OCI-LY7 (cell line): ENCODE measurements at regions not wholly inside any gene's neighbourhood (a gene's known extent, or its start where the extent isn't known, plus 50 kb on each side); places are given as distances from the start of the nearest gene placed in this dataset.
"Not testable (repeated sequence)": the region's sequence is repeated elsewhere in the genome, so short reads cannot be mapped to it uniquely, and the experiment has no call there.

Source experiments
- BruUV-seq: library from RNA; stranded (reverse); fragments of 400-500 nt; replicated peaks from 2 replicates; lab custom pipeline; 2021; lab: Mats Ljungman, UMichigan
- CTCF ChIA-PET: fragments of 300-600 bp; sonication (Branson Sonifier 250); formaldehyde crosslinking; loops from one replicate; lab custom pipeline; 2022; ENCODE audit warnings: antibody characterized with exemption; ENCODE audit not compliant: unreplicated experiment; lab: Charles Lee
- POLR2A ChIA-PET: fragments of 300-600 bp; sonication (Branson Sonifier 250); formaldehyde crosslinking; loops from one replicate; lab custom pipeline; 2022; ENCODE audit warnings: antibody characterized with exemption; lab: Charles Lee
- DNase-seq: peaks from one replicate; pipeline ENCODE4 v3.0.0-alpha.2; 2015; ENCODE audit warnings: low spot score
- H2AFZ ChIP-seq: fragments of 200-600 bp; sonication (generic), shearing (Covaris generic); 2 replicates; pipeline ENCODE4 v1.6.1; 2014; ENCODE audit warnings: mild to moderate bottlenecking, antibody characterized with exemption, low read length, moderate library complexity
- H3K27ac ChIP-seq: fragments of 200-600 bp; sonication (generic); 2 replicates; pipeline ENCODE4 v1.5.1; 2014; ENCODE audit warnings: mixed run types, low read depth, mild to moderate bottlenecking, moderate library complexity, low read length, inconsistent platforms; ENCODE audit not compliant: poor library complexity, severe bottlenecking
- H3K36me3 ChIP-seq: fragments of 200-600 bp; sonication (generic); 2 replicates; pipeline ENCODE4 v1.6.1; 2014; ENCODE audit warnings: mild to moderate bottlenecking, antibody characterized with exemption, low read length, moderate library complexity, mixed read lengths; ENCODE audit not compliant: insufficient read depth
- H3K4me1 ChIP-seq: fragments of 200-600 bp; sonication (generic); 2 replicates; pipeline ENCODE4 v1.5.1; 2014; ENCODE audit warnings: mild to moderate bottlenecking, low read length; ENCODE audit not compliant: insufficient read depth, poor library complexity, severe bottlenecking
- H3K4me2 ChIP-seq: fragments of 200-600 bp; sonication (generic); 2 replicates; pipeline ENCODE4 v1.6.1; 2014; ENCODE audit warnings: mild to moderate bottlenecking, low read length
- H3K4me3 ChIP-seq: fragments of 200-600 bp; sonication (generic); 2 replicates; pipeline ENCODE4 v1.5.1; 2014; ENCODE audit warnings: mild to moderate bottlenecking, low read depth, low read length; ENCODE audit not compliant: poor library complexity, severe bottlenecking
- H3K79me2 ChIP-seq: fragments of 200-600 bp; sonication (generic); 2 replicates; pipeline ENCODE4 v1.6.1; 2016; ENCODE audit warnings: low read depth, mild to moderate bottlenecking, low read length, moderate library complexity, mixed read lengths; ENCODE audit not compliant: insufficient read depth
- H3K9me2 ChIP-seq: fragments of 200-600 bp; sonication (generic); 2 replicates; pipeline ENCODE4 v1.6.1; 2016; ENCODE audit warnings: mild to moderate bottlenecking, low read length, mixed read lengths; ENCODE audit not compliant: insufficient read depth
- H3K9me3 ChIP-seq: fragments of 200-600 bp; sonication (generic); 2 replicates; pipeline ENCODE4 v1.6.1; 2014; ENCODE audit warnings: mild to moderate bottlenecking, mixed run types, low read length, mixed read lengths
- H4K20me1 ChIP-seq: fragments of 200-600 bp; sonication (generic); 2 replicates; pipeline ENCODE4 v1.6.1; 2014; ENCODE audit warnings: mild to moderate bottlenecking, antibody characterized with exemption, low read length, moderate library complexity, mixed read lengths; ENCODE audit not compliant: insufficient read depth
- intact Hi-C: fragments of 100-400 bp; cut with micrococcal nuclease; formaldehyde crosslinking; loops from one replicate; pipeline ENCODE4 v1.10.0; 2022; ENCODE audit not compliant: unreplicated experiment

DNA sequence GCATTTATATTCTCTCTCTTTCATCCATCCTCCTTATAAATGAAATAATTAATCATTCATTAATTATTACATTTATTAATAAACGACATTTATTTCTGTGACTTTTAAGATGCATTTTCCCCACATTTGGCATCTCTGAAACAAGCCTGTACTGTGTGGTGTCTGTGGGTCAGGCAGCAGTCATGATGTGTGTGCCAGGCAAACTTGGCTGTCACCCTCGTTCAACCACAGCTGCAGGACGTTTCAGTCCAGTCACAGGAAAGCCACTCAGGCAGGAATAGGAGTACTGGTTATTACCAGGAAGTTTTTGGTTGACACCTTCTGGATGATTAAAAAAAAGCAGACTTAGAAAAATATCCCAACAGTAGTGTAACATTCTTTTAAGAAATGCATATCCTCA lies 175.6 kb upstream of the LRRC61 start:
- CTCF ChIA-PET, H3K4me2 ChIP-seq, H3K27ac ChIP-seq, H3K9me3 ChIP-seq, H3K36me3 ChIP-seq, BruUV-seq, H4K20me1 ChIP-seq, DNase-seq, H3K4me1 ChIP-seq, intact Hi-C loops, H3K4me3 ChIP-seq, H2AFZ ChIP-seq, H3K9me2 ChIP-seq, H3K79me2 ChIP-seq, POLR2A ChIA-PET: not testable (repeated sequence)

DNA sequence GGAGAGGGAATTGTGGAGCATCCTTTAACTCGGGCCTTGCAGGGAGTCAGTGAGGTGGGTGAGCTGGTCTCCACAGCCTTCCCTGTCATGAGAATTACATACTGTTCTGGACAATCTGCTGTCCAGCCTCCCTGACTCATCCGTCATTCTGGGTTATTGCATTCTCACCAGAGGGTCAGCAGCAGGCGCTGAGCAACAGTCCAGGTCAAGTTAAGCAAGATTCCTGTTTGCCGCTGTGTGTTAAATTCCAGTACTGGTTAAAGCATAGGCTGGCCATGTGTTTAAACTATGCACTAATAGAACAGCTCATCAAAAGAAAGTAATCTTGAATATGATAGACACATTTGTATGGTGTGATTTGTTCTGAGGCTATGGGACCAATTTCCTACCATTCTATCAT lies 167.1 kb upstream of the LRRC61 start:
- BruUV-seq, H3K27ac ChIP-seq, H3K4me1 ChIP-seq, H3K9me2 ChIP-seq, CTCF ChIA-PET, DNase-seq, H3K79me2 ChIP-seq, POLR2A ChIA-PET, H3K4me2 ChIP-seq, H2AFZ ChIP-seq, H4K20me1 ChIP-seq, intact Hi-C loops, H3K9me3 ChIP-seq, H3K4me3 ChIP-seq, H3K36me3 ChIP-seq: not testable (repeated sequence)

DNA sequence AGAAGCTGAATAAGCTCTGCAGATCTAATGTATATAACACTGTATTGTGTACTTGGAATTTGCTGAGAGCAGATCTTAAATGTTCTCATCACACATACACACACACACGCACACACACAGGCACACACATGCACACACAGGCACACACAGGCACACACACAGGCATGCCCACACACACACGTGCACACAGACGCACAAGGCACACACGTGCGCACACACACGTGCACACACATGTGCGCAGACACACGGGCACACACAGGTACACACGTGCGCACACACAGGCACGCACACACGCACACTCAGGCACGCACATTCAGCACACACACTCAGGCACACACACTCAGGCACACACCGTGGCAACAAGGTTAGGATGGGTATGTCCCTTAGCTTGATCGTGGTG lies 164.5 kb upstream of the LRRC61 start:
- H3K4me2 ChIP-seq, H3K4me3 ChIP-seq, H3K9me3 ChIP-seq, DNase-seq, H3K9me2 ChIP-seq, H3K79me2 ChIP-seq, intact Hi-C loops, BruUV-seq, CTCF ChIA-PET, H2AFZ ChIP-seq, H3K36me3 ChIP-seq, POLR2A ChIA-PET, H3K4me1 ChIP-seq, H3K27ac ChIP-seq, H4K20me1 ChIP-seq: not testable (repeated sequence)

DNA sequence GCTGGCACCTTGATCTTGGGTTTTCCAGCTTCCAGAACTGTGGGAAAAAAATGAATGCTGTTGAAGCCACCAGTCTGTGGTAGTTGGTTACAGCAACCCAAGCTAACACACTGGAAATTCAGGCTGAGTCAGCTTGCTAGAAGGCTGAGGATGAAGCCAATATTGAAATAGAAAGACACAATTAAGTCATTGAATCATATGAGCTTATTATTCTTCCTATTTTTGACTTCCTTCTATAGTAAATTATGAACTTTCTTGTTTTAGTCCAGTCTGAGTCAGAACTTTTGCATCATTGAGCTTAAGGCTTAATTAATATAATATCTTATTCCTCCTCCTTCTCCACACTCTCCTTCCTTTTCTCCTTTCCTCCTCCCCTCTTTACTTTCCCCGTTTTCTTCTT lies 153.6 kb upstream of the LRRC61 start:
- H4K20me1 ChIP-seq, H3K4me3 ChIP-seq, CTCF ChIA-PET, H2AFZ ChIP-seq, H3K27ac ChIP-seq, H3K4me2 ChIP-seq, POLR2A ChIA-PET, H3K36me3 ChIP-seq, BruUV-seq, H3K4me1 ChIP-seq, H3K9me3 ChIP-seq, H3K9me2 ChIP-seq, H3K79me2 ChIP-seq, DNase-seq, intact Hi-C loops: not testable (repeated sequence)

DNA sequence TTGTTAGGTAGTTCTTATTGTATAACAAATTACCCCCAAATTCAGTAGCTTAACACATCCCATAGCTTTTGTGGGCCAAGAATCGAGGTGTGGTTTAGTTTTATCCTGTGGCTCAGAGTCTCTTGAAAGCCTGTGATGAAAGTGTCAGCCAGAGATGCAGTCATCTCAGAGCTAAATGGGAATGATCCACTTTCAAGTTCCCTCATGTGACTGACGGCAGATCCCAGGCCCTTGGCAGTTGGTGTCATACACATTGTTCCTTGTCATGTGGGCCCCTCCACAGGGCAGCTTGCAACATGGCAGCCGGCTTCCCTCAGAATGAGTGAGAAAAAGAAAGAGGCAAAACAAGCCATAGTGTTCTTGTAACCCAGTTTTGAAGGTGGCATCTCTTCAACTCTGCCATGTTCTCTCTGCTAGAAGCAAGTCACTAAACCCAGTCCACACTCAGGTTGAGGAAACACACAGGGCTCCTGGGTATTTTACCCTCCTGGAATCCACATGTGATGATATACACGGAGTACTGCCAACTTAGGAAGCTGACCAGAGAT lies 153.1 kb upstream of the LRRC61 start:
- H4K20me1 ChIP-seq, intact Hi-C loops, H3K27ac ChIP-seq, H3K36me3 ChIP-seq, H3K4me1 ChIP-seq, H3K4me3 ChIP-seq, H3K9me3 ChIP-seq, H3K9me2 ChIP-seq, H2AFZ ChIP-seq, H3K4me2 ChIP-seq, BruUV-seq, DNase-seq, H3K79me2 ChIP-seq, CTCF ChIA-PET, POLR2A ChIA-PET: not testable (repeated sequence)

DNA sequence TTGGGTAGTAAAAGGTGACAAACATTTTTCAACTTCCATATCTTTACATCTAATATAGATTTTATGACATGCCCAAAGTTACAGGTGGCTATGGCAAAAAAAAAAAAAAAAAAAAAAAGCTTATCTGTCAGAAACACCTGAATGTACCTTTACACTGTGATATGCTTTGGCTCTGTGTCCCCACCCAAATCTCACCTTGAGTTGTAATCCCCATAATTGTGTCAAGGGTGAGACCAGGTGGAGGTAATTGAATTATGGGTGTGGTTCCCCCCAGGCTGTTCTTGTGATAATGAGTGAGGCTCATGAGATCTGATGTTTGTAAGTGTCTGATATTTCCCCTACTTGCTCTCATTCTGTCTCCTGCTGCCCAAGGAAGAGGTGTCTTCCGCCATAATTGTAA lies 139.6 kb upstream of the LRRC61 start:
- intact Hi-C loops, POLR2A ChIA-PET, H3K9me3 ChIP-seq, H3K4me1 ChIP-seq, H3K27ac ChIP-seq, H3K4me3 ChIP-seq, H2AFZ ChIP-seq, H3K9me2 ChIP-seq, H3K79me2 ChIP-seq, DNase-seq, H4K20me1 ChIP-seq, H3K4me2 ChIP-seq, H3K36me3 ChIP-seq, BruUV-seq, CTCF ChIA-PET: not testable (repeated sequence)

DNA sequence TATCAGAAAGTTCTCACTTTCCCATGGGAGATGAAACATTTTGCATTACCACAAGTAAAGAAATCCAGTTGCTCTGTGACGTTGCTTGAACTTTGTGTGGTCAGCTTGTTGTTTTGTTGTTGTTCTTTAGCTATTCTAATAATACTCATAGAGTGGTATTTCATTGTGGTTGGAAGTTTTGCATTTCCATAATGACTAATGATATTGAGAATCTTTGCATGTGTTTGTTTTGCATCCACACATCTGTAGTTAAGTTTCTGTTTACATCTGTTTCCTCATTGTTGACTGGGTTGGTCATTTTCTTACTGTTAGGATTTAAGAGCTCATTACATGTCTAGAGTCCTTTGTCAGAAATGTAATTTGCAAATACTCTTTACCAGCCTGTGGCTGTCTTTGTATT lies 133.2 kb upstream of the LRRC61 start:
- DNase-seq, H4K20me1 ChIP-seq, H3K36me3 ChIP-seq, H3K9me3 ChIP-seq, H2AFZ ChIP-seq, H3K4me1 ChIP-seq, H3K9me2 ChIP-seq, H3K27ac ChIP-seq, intact Hi-C loops, H3K79me2 ChIP-seq, BruUV-seq, H3K4me2 ChIP-seq, CTCF ChIA-PET, POLR2A ChIA-PET, H3K4me3 ChIP-seq: not testable (repeated sequence)
